ENCODE measurements at regions not wholly inside any gene's neighbourhood (a gene's known extent, or its start where the extent isn't known, plus 50 kb on each side); places are given as distances from the start of the nearest gene placed in this dataset.
"Not testable (repeated sequence)": the region's sequence is repeated elsewhere in the genome, so short reads cannot be mapped to it uniquely, and the experiment has no call there.

GRCh38 chr6:112887424-112887823 is 540.3 kb downstream of the RFPL4B start:
- DNase-seq, result not testable (repeated sequence)

GRCh38 chr6:112899541-112899940 is 552.4 kb downstream of the RFPL4B start:
- no peak for DNase-seq

GRCh38 chr6:112903361-112903760 is 556.2 kb downstream of the RFPL4B start:
- DNase-seq, result no peak

GRCh38 chr6:112906726-112907125 is 559.6 kb downstream of the RFPL4B start:
- peak; percentile 56 for DNase-seq

GRCh38 chr6:112909781-112910180 is 562.7 kb downstream of the RFPL4B start:
- no peak for DNase-seq

DNA sequence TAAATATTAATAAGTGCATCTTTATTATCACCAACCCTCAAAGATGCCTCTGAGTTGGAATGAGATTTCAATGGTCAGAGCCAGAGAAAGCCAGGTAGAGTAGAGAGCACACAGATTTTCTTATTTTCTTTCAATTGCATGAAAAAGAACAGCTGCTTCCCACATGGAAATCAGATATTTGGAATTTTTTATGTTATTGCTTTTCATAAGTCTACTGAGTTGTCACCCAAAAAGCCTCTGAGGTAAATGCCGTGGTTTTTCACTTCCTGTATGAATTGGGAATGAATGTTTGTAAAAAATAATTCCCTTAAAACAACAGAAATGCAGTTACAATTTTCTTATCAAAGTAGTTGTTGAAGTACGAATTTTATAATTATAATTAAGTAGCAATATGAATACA is 563.1 kb downstream of the RFPL4B start:
- DNase-seq, result no peak

GRCh38 chr6:112911959-112912358 is 564.8 kb downstream of the RFPL4B start:
- DNase-seq, result no peak

- DNase-seq, result no peak
These were observed 565.4 kb downstream of the RFPL4B start for GRCh38 chr6:112912416-112913101.

GRCh38 chr6:112919744-112920143 is 572.6 kb downstream of the RFPL4B start:
- not testable (repeated sequence) for DNase-seq

DNA sequence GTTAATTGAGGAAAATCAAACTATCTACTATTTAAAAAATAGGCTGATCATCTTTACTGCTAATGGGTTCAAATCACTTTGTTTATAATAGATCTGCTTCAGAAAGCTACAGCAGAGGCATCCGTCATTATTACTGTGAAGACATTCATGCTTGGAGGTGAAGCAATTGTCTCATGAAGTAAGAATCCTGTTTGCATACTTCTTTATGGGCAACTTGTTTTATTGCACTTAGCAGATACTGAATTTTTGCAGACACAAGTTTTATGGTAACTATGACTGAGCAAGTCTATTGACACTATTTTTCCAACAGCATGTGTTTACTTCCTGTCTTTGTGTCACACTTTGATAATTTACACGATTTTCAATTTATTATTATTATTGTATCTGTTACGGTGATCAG is 573.9 kb downstream of the RFPL4B start:
- DNase-seq, result no peak

DNA sequence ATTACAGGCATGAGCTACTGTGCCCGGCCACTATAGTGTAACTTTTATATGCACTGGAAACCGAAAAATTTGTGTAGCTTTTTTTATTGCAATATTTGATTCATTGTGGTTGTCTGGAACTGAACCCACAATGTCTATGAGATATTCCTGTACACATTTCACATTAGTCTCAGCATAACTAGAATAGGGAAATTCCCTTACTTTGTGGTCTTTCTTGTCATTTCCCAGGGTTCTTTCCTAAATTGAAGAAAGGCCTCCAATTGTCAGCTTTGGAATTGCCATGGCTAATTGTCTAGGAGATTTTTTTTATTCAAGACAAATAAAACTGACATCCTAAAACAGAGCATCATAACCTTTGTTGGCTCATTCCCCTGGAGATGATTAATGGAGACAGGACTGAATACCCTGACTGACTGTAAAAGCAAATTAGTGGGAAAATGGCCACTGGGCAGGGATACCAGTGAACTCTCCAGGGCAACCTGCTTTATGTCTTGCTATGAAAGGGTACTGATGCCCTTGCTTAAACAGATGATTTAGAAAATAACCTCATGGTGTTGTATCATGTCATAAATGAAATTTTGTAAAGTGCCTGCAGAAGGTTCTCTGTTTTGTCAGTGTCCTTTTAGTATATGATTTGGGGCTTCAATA is 576.9 kb downstream of the RFPL4B start:
- DNase-seq, result no peak

- DNase-seq, result no peak
These were observed 578.6 kb downstream of the RFPL4B start for GRCh38 chr6:112925702-112926101.

- no peak for DNase-seq
These were observed 580.7 kb downstream of the RFPL4B start for GRCh38 chr6:112927641-112928320.

GRCh38 chr6:112929641-112930040 is 582.5 kb downstream of the RFPL4B start:
- DNase-seq, result no peak

DNA sequence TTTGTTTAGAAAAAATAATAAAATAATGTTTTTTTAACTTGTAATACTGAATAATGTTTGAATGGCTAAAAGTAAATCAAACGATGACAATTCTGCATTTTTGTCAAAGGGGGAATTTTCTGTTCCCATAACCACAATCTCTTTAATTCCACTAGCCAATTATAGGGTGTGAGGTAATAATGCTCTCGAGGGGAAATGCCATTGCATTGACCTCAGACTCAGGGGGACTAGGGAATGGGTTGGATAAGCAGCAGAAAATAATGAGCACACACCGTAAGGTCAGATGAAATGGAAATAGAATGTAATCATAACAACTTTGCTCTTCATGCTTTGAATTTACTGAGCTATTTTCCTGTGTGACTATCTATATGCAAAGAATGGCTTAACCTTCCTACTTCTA is 584.7 kb downstream of the RFPL4B start:
- DNase-seq, result no peak

- DNase-seq, result no peak
These were observed 586.8 kb downstream of the RFPL4B start for GRCh38 chr6:112933947-112934346.

DNA sequence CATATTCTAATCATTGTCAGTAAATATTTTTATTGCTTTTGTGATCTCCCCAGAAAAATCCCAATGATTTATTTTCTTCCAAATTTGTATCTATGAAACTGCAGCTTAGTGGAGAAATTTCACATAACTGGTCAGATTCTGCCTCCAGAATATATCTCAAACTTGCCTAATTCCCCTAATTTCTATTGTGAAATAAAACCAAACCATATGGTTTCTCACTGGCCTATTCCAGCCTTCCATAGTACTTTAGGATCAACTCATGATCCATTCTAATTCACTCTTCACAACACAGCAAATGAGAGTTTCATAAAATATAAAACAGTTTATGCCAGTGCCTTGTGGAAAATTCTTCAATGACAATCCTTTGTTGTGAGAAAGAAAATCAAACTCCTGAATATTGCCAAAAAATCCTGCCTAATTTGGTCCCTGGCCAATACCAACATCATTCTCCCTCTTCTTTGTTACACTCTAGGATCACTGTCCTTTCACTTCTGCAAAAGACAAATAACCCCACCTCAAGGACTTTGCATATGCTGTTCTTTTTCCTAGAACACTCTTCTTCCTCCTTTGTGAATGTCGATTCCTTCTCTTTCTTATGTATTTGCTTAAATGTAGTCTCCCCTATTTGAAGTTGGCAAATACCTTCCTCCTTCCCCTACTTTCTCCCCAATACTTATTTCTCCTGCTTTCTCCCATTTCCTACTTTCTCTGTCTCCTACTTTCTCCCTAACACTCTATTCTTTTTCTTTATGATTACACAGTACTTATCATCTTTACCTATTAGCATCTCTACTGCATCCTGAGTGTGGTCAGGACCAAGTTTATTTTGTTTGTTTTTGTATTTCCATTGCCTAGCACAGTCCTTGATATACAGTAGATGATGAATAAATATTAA is 587.5 kb downstream of the RFPL4B start:
- no peak for DNase-seq

DNA sequence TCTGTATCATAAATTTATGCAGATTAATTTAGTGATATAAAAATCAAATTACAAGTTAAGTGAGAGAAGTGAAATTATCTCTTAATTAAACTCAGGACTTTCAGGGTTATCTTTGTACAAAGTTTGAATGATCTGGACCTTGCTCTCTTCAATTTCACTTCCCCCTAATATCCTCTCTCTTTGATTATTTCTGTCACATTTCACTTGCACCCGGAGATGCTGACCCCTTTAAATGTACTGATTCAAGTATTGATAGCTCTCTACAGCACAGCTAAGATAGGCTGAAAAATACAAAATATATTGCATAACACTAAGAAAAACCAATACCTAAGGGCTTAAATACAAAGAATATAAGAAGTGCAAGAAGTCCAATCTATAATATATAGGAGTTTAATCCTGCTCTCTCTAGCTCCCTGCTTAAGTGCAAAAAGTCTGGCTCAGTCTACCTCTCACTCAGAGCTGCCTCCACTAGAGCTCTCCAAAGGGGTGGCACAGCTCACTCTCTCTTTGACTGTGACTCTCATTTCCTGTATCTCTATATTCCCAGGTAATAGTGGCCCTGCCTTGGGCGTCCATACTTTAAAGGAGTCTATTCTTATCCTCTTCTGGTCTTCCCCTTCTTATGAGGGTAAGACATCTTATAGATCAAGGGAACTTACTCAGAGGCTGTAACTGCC is 588.4 kb downstream of the RFPL4B start:
- no peak for DNase-seq

GRCh38 chr6:112936079-112936472 is 588.9 kb downstream of the RFPL4B start:
- no peak for DNase-seq

DNA sequence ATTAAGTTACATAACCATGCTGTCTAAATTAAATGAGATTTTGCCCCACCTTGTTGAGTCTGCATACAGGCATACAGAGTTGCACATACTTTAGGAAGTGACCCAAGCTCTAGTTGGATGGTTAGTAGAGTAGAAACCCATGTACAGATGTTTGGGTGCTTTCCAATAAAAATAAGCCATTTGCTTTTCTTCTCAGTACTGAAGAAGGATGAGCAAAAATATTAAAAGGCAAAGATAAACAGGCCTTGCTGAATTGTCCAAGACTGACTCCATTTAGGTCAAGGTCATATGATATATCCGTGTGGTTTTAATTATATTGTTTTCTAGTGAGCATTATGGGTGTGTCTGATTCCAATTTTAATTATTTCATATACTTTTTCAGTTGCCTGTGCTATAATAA is 589.4 kb downstream of the RFPL4B start:
- no peak for DNase-seq

DNA sequence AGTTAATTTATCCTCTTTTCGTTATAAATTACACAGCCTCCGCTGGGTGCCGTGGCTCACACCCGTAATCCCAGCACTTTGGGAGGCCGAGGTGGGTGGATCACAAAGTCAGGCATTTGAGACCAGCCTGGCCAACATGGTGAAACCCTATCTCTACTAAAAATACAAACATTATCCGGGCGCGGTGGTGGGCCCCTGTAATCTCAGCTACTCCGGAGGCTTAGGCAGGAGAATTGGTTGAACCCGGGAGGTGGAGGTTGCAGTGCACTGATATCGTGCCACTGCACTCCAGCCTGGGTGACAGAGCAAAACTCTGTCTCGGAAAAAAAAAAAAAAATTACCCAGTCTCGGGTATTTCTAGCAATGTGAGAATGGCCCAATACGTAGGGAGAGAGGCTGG is 590.6 kb downstream of the RFPL4B start:
- not testable (repeated sequence) for DNase-seq

GRCh38 chr6:112938650-112939049 is 591.5 kb downstream of the RFPL4B start:
- DNase-seq, result no peak

DNA sequence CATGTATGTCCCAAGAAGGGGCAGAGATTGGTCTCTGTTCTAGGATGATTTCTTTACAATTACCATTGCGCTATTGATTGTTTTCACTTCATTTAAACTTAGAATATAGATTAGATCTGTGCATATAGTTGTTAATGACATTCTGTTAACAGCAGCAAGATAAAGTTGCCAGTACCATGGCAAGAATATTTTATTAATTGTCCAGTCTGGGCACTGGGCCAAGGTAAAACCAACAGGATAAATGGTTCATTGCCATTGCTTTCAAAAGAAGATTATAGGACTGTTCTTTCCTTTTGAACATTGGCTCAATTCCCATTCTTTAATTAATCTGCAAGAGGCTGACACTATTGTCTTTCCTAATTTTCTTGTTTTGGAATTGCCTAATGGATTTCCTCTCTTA is 592.4 kb downstream of the RFPL4B start:
- no peak for DNase-seq
